Inferior parietal cortex (tissue), 1 donor: ENCODE measurements at regions not wholly inside any gene's neighbourhood (a gene's known extent, or its start where the extent isn't known, plus 50 kb on each side); places are given as distances from the start of the nearest gene placed in this dataset.
A peak's percentile ranks its signal among the peaks of the same experiment; 100 is the strongest.
"Not testable (repeated sequence)": the region's sequence is repeated elsewhere in the genome, so short reads cannot be mapped to it uniquely, and the experiment has no call there.

Experiments used
- DNase-seq: peaks from one replicate; pipeline ENCODE4 v3.0.0-alpha.2; 2016; ENCODE audit errors: extremely low spot score

- DNase-seq: no peak
Measured at GRCh38 chr5:36423578-36424307, 122.0 kb upstream of the RANBP3L start.

- DNase-seq: not testable (repeated sequence)
Measured at GRCh38 chr5:36426070-36426469, 124.4 kb upstream of the RANBP3L start.

GRCh38 chr5:36435516-36435915 lies 133.8 kb upstream of the RANBP3L start:
- no peak for DNase-seq

GRCh38 chr5:36436306-36436705 lies 134.6 kb upstream of the RANBP3L start:
- peak; percentile 42 for DNase-seq

GRCh38 chr5:36438765-36439561 lies 137.3 kb upstream of the RANBP3L start:
- DNase-seq: peak; percentile 38

- no peak for DNase-seq
Measured at GRCh38 chr5:36440300-36440699, 138.6 kb upstream of the RANBP3L start.

- DNase-seq: no peak
Measured at GRCh38 chr5:36441280-36441679, 139.6 kb upstream of the RANBP3L start.

- no peak for DNase-seq
Measured at GRCh38 chr5:36442352-36442751, 140.7 kb upstream of the RANBP3L start.

GRCh38 chr5:36442796-36443195 lies 141.1 kb upstream of the RANBP3L start:
- DNase-seq: no peak

GRCh38 chr5:36443941-36444340 lies 142.2 kb upstream of the RANBP3L start:
- DNase-seq: no peak

GRCh38 chr5:36444582-36445418 lies 143.1 kb upstream of the RANBP3L start:
- DNase-seq: peak; percentile 49

GRCh38 chr5:36447776-36448175 lies 146.1 kb upstream of the RANBP3L start:
- no peak for DNase-seq

GRCh38 chr5:36450229-36451014 lies 148.7 kb upstream of the RANBP3L start:
- no peak for DNase-seq

GRCh38 chr5:36452424-36453006 lies 150.8 kb upstream of the RANBP3L start:
- no peak for DNase-seq

GRCh38 chr5:36457511-36458270 lies 148.7 kb upstream of the SLC1A3 start:
- DNase-seq: peak; percentile 0

- DNase-seq: peak; percentile 1
Measured at GRCh38 chr5:36458746-36459145, 147.7 kb upstream of the SLC1A3 start.

- DNase-seq: no peak
Measured at GRCh38 chr5:36459176-36460135, 146.9 kb upstream of the SLC1A3 start.

- DNase-seq: no peak
Measured at GRCh38 chr5:36462295-36463021, 143.9 kb upstream of the SLC1A3 start.
